Common myeloid progenitor, CD34-positive (primary cell): ENCODE measurements at regions not wholly inside any gene's neighbourhood (a gene's known extent, or its start where the extent isn't known, plus 50 kb on each side); places are given as distances from the start of the nearest gene placed in this dataset.

ENCODE experiments used
- CTCF ChIA-PET: fragments of 350-600 bp; sonication (Branson Sonifier 250); formaldehyde crosslinking; loops from one replicate; lab custom pipeline; 2021; ENCODE audit warnings: antibody characterized with exemption; lab: Charles Lee
- POLR2A ChIA-PET: fragments of 350-600 bp; sonication (Branson Sonifier 250); formaldehyde crosslinking; loops from one replicate; lab custom pipeline; 2021; ENCODE audit warnings: antibody characterized with exemption; lab: Charles Lee
- DNase-seq, 3 donors: peaks; one replicate each; pipeline versions ENCODE4 v3.0.0 to v3.0.0-alpha.2; 2013
- H3K27ac ChIP-seq, 2 experiments: 1 replicate in 1 of 2; 2 replicates in 1 of 2; pipeline ENCODE4 v1.7.0; 2013; ENCODE audit warnings: inconsistent platforms in 2 of 2, low read length in 2 of 2, mild to moderate bottlenecking in 2 of 2, low read depth in 1 of 2, moderate library complexity in 1 of 2; ENCODE audit not compliant: severe bottlenecking in 2 of 2, insufficient read depth in 1 of 2, poor library complexity in 1 of 2
- H3K27me3 ChIP-seq, 5 experiments: replicated peaks in 2 of 5; 1 replicate in 3 of 5; 2 replicates in 2 of 5; pipeline versions ENCODE4 v1.6.1 to v1.7.0; 2013; ENCODE audit warnings: low read length in 4 of 5, mild to moderate bottlenecking in 2 of 5, moderate library complexity in 2 of 5, inconsistent platforms in 1 of 5; ENCODE audit not compliant: insufficient read depth in 5 of 5, control insufficient read depth in 4 of 5
- H3K36me3 ChIP-seq, 4 experiments: 1 replicate in 2 of 4; 2 replicates in 2 of 4; pipeline versions ENCODE4 v1.6.1 to v1.7.0; 2013; ENCODE audit warnings: low read length in 3 of 4, control low read depth in 1 of 4, mild to moderate bottlenecking in 1 of 4; ENCODE audit not compliant: control insufficient read depth in 4 of 4, insufficient read depth in 4 of 4
- H3K4me1 ChIP-seq, 4 experiments: 1 replicate in 3 of 4; 2 replicates in 1 of 4; pipeline versions ENCODE4 v1.6.1 to v1.7.1; 2013; ENCODE audit warnings: low read length in 3 of 4, mild to moderate bottlenecking in 3 of 4, control low read depth in 1 of 4, inconsistent platforms in 1 of 4, moderate library complexity in 1 of 4; ENCODE audit not compliant: control insufficient read depth in 4 of 4, insufficient read depth in 4 of 4; ENCODE audit errors: control extremely low read depth in 1 of 4
- H3K4me3 ChIP-seq, 7 experiments: 1 replicate in 4 of 7; 2 replicates in 3 of 7; pipeline versions ENCODE4 v1.5.1 to v1.7.0; 2013; ENCODE audit warnings: mild to moderate bottlenecking in 7 of 7, low read length in 6 of 7, moderate library complexity in 6 of 7, inconsistent platforms in 2 of 7, low read depth in 2 of 7, control low read depth in 1 of 7; ENCODE audit not compliant: insufficient read depth in 4 of 7, control insufficient read depth in 1 of 7; ENCODE audit errors: extremely low read depth in 1 of 7
- H3K9me3 ChIP-seq, 5 experiments: 1 replicate in 4 of 5; 2 replicates in 1 of 5; pipeline versions ENCODE4 v1.6.1 to v1.7.1; 2013; ENCODE audit warnings: low read length in 4 of 5, mild to moderate bottlenecking in 2 of 5, inconsistent platforms in 1 of 5, low read depth in 1 of 5, moderate library complexity in 1 of 5; ENCODE audit not compliant: control insufficient read depth in 4 of 5, insufficient read depth in 2 of 5; ENCODE audit errors: control extremely low read depth in 1 of 5
- WGBS: methylation state at CpG from one replicate; pipeline ENCODE4 v1.1.5; 2013; ENCODE audit not compliant: insufficient coverage; 5-methylcytosine and 5-hydroxymethylcytosine counted together

- Histone ChIP-seq H3K9me3 (no peaks in the 10 kb centered on the region), H3K4me1 (no peaks in the 10 kb centered on the region), H3K4me3 (no peak overlapping the region), H3K27ac (no peak overlapping the region), H3K36me3 (no peaks in the 10 kb centered on the region), H3K27me3 (no peaks in the 10 kb centered on the region)
- no peak for DNase-seq
- CTCF ChIA-PET, result no interaction called here
- POLR2A ChIA-PET, result no interaction called here
- WGBS, result 96% methylated on average over 3 of the region's 4 CpGs
Observed at GRCh38 chr14:84965279-84965678, 564.7 kb upstream of the FLRT2 start.

- ChIA-PET CTCF (no interaction called here), POLR2A (no interaction called here)
- Histone ChIP-seq H3K27me3 (no peaks in the 10 kb centered on the region), H3K4me3 (no peak overlapping the region), H3K36me3 (no peaks in the 10 kb centered on the region), H3K9me3 (no peaks in the 10 kb centered on the region), H3K27ac (no peak overlapping the region), H3K4me1 (no peaks in the 10 kb centered on the region)
- 85% methylated on average over 4 of the region's 4 CpGs for WGBS
- no peak for DNase-seq
Observed at GRCh38 chr14:84969501-84969900, 560.4 kb upstream of the FLRT2 start.

GRCh38 chr14:84975241-84975902 is 554.6 kb upstream of the FLRT2 start:
- POLR2A ChIA-PET, result no interaction called here
- no CpG with 5 or more reads among the region's 2 CpGs for WGBS
- H3K9me3 ChIP-seq, result no peaks in the 10 kb centered on the region
- CTCF ChIA-PET, result no interaction called here
- H3K4me1 ChIP-seq, result no peaks in the 10 kb centered on the region
- no peaks in the 10 kb centered on the region for H3K36me3 ChIP-seq
- DNase-seq, result no peak
- no peak overlapping the region for H3K4me3 ChIP-seq
- H3K27ac ChIP-seq, result no peak overlapping the region
- no peaks in the 10 kb centered on the region for H3K27me3 ChIP-seq

- no peak overlapping the region for H3K27ac ChIP-seq
- H3K36me3 ChIP-seq, result no peaks in the 10 kb centered on the region
- no peaks in the 10 kb centered on the region for H3K27me3 ChIP-seq
- WGBS, result no CpG with 5 or more reads among the region's 2 CpGs
- H3K9me3 ChIP-seq, result no peaks in the 10 kb centered on the region
- POLR2A ChIA-PET, result no interaction called here
- DNase-seq, result no peak
- no peaks in the 10 kb centered on the region for H3K4me1 ChIP-seq
- H3K4me3 ChIP-seq, result no peak overlapping the region
- CTCF ChIA-PET, result no interaction called here
Observed at GRCh38 chr14:84976805-84977204, 553.1 kb upstream of the FLRT2 start.

GRCh38 chr14:84987042-84987441 is 542.9 kb upstream of the FLRT2 start:
- H3K4me1 ChIP-seq, result no peaks in the 10 kb centered on the region
- H3K27me3 ChIP-seq, result no peaks in the 10 kb centered on the region
- no peaks in the 10 kb centered on the region for H3K9me3 ChIP-seq
- no peak overlapping the region for H3K4me3 ChIP-seq
- no peaks in the 10 kb centered on the region for H3K36me3 ChIP-seq
- H3K27ac ChIP-seq, result no peak overlapping the region
- POLR2A ChIA-PET, result no interaction called here
- no peak for DNase-seq
- 100% methylated on average over 1 of the region's 1 CpG for WGBS
- CTCF ChIA-PET, result no interaction called here

- no peaks in the 10 kb centered on the region for H3K4me1 ChIP-seq
- 91% methylated on average over 5 of the region's 5 CpGs for WGBS
- DNase-seq, result no peak
- no peaks in the 10 kb centered on the region for H3K36me3 ChIP-seq
- ChIA-PET CTCF (no interaction called here), POLR2A (no interaction called here)
- no peak overlapping the region for H3K4me3 ChIP-seq
- no peaks in the 10 kb centered on the region for H3K27me3 ChIP-seq
- H3K9me3 ChIP-seq, result no peaks in the 10 kb centered on the region
- H3K27ac ChIP-seq, result no peak overlapping the region
Observed at GRCh38 chr14:84988357-84988756, 541.6 kb upstream of the FLRT2 start.

- CTCF ChIA-PET, result no interaction called here
- DNase-seq, result no peak
- Histone ChIP-seq H3K4me3 (no peak overlapping the region), H3K4me1 (no peaks in the 10 kb centered on the region), H3K9me3 (no peaks in the 10 kb centered on the region), H3K36me3 (no peaks in the 10 kb centered on the region), H3K27ac (no peak overlapping the region), H3K27me3 (no peaks in the 10 kb centered on the region)
- POLR2A ChIA-PET, result no interaction called here
- 86% methylated on average over 1 of the region's 1 CpG for WGBS
Observed at GRCh38 chr14:84991021-84991420, 538.9 kb upstream of the FLRT2 start.
